ENCODE measurements at regions not wholly inside any gene's neighbourhood (a gene's known extent, or its start where the extent isn't known, plus 50 kb on each side); places are given as distances from the start of the nearest gene placed in this dataset.

- no peak overlapping the region for H3K4me3 ChIP-seq (ENCODE audit: low read depth, low read length, poor library complexity, severe bottlenecking)
- H3K4me1 ChIP-seq (ENCODE audit: insufficient read depth, low read length, severe bottlenecking) = no peaks in the 10 kb centered on the region
- H3F3A ChIP-seq (ENCODE audit: insufficient read depth, low read length) = no peaks in the 10 kb centered on the region
- no peaks in the 10 kb centered on the region for H3K9me2 ChIP-seq (ENCODE audit: low read depth, low read length)
- no peaks in the 10 kb centered on the region for H3K9me3 ChIP-seq (ENCODE audit: low read length)
- no peak overlapping the region for H3K9ac ChIP-seq (ENCODE audit: low read length)
- H3K4me2 ChIP-seq (ENCODE audit: low read length) = no peak overlapping the region
- no peaks in the 10 kb centered on the region for H3K36me3 ChIP-seq (ENCODE audit: insufficient read depth, low read length)
- H3K79me2 ChIP-seq (ENCODE audit: insufficient read depth, low read length) = no peaks in the 10 kb centered on the region
- no peak for TF ChIP-seq EZH2 (IDR thresholded peaks at IDR 0.05; ENCODE audit: borderline replicate concordance, low read length)
- TF ChIP-seq, protein P1, sequence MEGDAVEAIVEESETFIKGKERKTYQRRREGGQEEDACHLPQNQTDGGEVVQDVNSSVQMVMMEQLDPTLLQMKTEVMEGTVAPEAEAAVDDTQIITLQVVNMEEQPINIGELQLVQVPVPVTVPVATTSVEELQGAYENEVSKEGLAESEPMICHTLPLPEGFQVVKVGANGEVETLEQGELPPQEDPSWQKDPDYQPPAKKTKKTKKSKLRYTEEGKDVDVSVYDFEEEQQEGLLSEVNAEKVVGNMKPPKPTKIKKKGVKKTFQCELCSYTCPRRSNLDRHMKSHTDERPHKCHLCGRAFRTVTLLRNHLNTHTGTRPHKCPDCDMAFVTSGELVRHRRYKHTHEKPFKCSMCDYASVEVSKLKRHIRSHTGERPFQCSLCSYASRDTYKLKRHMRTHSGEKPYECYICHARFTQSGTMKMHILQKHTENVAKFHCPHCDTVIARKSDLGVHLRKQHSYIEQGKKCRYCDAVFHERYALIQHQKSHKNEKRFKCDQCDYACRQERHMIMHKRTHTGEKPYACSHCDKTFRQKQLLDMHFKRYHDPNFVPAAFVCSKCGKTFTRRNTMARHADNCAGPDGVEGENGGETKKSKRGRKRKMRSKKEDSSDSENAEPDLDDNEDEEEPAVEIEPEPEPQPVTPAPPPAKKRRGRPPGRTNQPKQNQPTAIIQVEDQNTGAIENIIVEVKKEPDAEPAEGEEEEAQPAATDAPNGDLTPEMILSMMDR (IDR thresholded peaks at IDR 0.05; ENCODE audit: low read length) = peak; percentile 31; the same call in 1 of the 2 replicates
- H3K27ac ChIP-seq (ENCODE audit: low read depth, low read length, poor library complexity, severe bottlenecking) = no peak overlapping the region
- no peak overlapping the region for H2AFZ ChIP-seq (ENCODE audit: low read length)
- no peaks in the 10 kb centered on the region for H4K20me1 ChIP-seq (ENCODE audit: insufficient read depth, low read length)
- H3K27me3 ChIP-seq (ENCODE audit: insufficient read depth, low read length) = no peaks in the 10 kb centered on the region
These were observed 860.9 kb upstream of the MDGA2 start for GRCh38 chr14:48536318-48536717.

DNA sequence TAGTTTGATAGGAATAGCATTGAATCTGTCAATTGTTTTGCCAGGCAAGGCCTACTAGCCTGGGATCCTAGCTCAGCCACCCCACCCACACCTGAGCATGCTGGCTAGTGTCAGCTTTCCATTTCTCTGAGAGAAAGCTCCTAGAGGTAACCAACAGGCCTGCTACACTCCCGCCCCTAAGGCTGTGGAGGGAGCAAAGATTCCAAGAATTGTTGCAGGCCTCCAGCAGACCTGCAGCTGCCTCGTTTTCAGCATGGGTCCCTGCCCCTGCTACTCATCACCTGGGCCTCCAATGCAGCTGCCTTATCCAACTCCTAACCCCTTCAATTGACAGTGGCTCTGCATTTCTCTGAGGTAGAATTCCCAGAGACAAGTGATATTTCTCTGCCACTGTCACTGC lies 852.4 kb upstream of the MDGA2 start:
- Histone ChIP-seq H3K27ac (ENCODE audit: low read depth, low read length, poor library complexity, severe bottlenecking) (no peak overlapping the region), H4K20me1 (ENCODE audit: insufficient read depth, low read length) (no peaks in the 10 kb centered on the region), H3K9me2 (ENCODE audit: low read depth, low read length) (no peaks in the 10 kb centered on the region), H3K27me3 (ENCODE audit: insufficient read depth, low read length) (no peaks in the 10 kb centered on the region), H3F3A (ENCODE audit: insufficient read depth, low read length) (no peaks in the 10 kb centered on the region), H3K9ac (ENCODE audit: low read length) (no peak overlapping the region), H3K4me2 (ENCODE audit: low read length) (no peak overlapping the region), H2AFZ (ENCODE audit: low read length) (no peak overlapping the region), H3K4me3 (ENCODE audit: low read depth, low read length, poor library complexity, severe bottlenecking) (no peak overlapping the region), H3K4me1 (ENCODE audit: insufficient read depth, low read length, severe bottlenecking) (no peaks in the 10 kb centered on the region), H3K79me2 (ENCODE audit: insufficient read depth, low read length) (no peaks in the 10 kb centered on the region), H3K9me3 (ENCODE audit: low read length) (no peaks in the 10 kb centered on the region), H3K36me3 (ENCODE audit: insufficient read depth, low read length) (no peaks in the 10 kb centered on the region)
- TF ChIP-seq, protein P1 (IDR thresholded peaks at IDR 0.05; ENCODE audit: low read length) = no peak
- no peak for TF ChIP-seq EZH2 (IDR thresholded peaks at IDR 0.05; ENCODE audit: borderline replicate concordance, low read length)

DNA sequence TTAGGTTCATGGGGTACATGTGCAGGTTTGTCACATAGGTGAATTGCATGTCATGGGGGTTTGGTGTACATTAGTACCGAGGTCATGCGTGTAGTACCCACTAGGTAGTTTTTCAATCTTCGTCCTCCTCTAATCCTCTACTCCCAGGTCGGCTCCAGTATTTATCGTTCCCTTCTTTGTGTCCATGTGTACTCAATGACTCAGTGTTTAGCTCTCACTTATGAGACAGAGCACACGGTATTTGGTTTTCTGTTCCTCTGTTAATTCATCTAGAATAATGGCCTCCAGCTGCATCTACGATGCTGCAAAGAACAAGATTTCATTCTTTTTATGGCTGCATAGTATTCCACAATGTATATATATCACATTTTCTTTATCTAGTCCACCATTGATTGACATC lies 850.9 kb upstream of the MDGA2 start:
- Histone ChIP-seq H3K9me3 (ENCODE audit: low read length) (no peaks in the 10 kb centered on the region), H3K27ac (ENCODE audit: low read depth, low read length, poor library complexity, severe bottlenecking) (no peak overlapping the region), H3K4me2 (ENCODE audit: low read length) (no peak overlapping the region), H4K20me1 (ENCODE audit: insufficient read depth, low read length) (no peaks in the 10 kb centered on the region), H3K79me2 (ENCODE audit: insufficient read depth, low read length) (no peaks in the 10 kb centered on the region), H2AFZ (ENCODE audit: low read length) (no peak overlapping the region), H3K4me1 (ENCODE audit: insufficient read depth, low read length, severe bottlenecking) (no peaks in the 10 kb centered on the region), H3K27me3 (ENCODE audit: insufficient read depth, low read length) (no peaks in the 10 kb centered on the region), H3K4me3 (ENCODE audit: low read depth, low read length, poor library complexity, severe bottlenecking) (no peak overlapping the region), H3K9me2 (ENCODE audit: low read depth, low read length) (no peaks in the 10 kb centered on the region), H3K36me3 (ENCODE audit: insufficient read depth, low read length) (no peaks in the 10 kb centered on the region), H3F3A (ENCODE audit: insufficient read depth, low read length) (no peaks in the 10 kb centered on the region), H3K9ac (ENCODE audit: low read length) (no peak overlapping the region)
- TF ChIP-seq, protein P1 (IDR thresholded peaks at IDR 0.05; ENCODE audit: low read length) = no peak
- no peak for TF ChIP-seq EZH2 (IDR thresholded peaks at IDR 0.05; ENCODE audit: borderline replicate concordance, low read length)
